D721Med (cell line): ENCODE measurements at regions not wholly inside any gene's neighbourhood (a gene's known extent, or its start where the extent isn't known, plus 50 kb on each side); places are given as distances from the start of the nearest gene placed in this dataset.

Experiments
- DNase-seq: peaks from one replicate; pipeline ENCODE4 v3.0.0; 2011; ENCODE audit warnings: low spot score; ENCODE audit not compliant: insufficient read length
- FAIRE-seq: peaks from 2 replicates; lab custom pipeline; 2011; peaks lifted over from hg19 to GRCh38; lab: Jason Lieb, UNC
- TF ChIP-seq, protein P1 (sequence below): IDR thresholded peaks from 2 replicates; pipeline ENCODE4 v1.5.1; 2012; ENCODE audit warnings: mild to moderate bottlenecking, control low read depth; ENCODE audit not compliant: insufficient read depth; ENCODE audit errors: missing control alignments

DNA sequence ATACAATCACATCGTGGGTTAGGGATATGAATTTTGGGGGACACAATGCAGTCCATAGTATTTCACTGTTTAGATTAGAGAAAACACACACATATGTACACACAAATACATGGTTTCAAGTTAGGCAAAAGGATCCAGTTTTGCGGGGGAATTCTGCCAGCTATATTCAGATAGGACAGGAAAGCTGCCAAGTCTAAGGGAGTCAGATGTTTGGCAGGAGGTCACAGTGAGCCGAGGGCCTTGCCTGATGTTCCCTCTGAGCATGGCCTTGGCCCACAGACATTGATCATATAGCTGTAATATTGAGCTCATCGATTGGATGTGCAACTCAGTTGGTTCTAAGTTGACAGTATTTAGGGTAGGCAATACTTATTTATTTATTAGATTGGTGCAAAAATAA, 122.8 kb downstream of the ADRA2A start:
- no peak for FAIRE-seq

GRCh38 chr10:111200505-111201186, 123.8 kb downstream of the ADRA2A start:
- FAIRE-seq, result no peak
- DNase-seq, result no peak
- TF ChIP-seq, protein P1, sequence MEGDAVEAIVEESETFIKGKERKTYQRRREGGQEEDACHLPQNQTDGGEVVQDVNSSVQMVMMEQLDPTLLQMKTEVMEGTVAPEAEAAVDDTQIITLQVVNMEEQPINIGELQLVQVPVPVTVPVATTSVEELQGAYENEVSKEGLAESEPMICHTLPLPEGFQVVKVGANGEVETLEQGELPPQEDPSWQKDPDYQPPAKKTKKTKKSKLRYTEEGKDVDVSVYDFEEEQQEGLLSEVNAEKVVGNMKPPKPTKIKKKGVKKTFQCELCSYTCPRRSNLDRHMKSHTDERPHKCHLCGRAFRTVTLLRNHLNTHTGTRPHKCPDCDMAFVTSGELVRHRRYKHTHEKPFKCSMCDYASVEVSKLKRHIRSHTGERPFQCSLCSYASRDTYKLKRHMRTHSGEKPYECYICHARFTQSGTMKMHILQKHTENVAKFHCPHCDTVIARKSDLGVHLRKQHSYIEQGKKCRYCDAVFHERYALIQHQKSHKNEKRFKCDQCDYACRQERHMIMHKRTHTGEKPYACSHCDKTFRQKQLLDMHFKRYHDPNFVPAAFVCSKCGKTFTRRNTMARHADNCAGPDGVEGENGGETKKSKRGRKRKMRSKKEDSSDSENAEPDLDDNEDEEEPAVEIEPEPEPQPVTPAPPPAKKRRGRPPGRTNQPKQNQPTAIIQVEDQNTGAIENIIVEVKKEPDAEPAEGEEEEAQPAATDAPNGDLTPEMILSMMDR, result no peak

More for the DNA sequence above, 122.8 kb downstream of the ADRA2A start:
- TF ChIP-seq, protein P1, result no peak
- no peak for DNase-seq

DNA sequence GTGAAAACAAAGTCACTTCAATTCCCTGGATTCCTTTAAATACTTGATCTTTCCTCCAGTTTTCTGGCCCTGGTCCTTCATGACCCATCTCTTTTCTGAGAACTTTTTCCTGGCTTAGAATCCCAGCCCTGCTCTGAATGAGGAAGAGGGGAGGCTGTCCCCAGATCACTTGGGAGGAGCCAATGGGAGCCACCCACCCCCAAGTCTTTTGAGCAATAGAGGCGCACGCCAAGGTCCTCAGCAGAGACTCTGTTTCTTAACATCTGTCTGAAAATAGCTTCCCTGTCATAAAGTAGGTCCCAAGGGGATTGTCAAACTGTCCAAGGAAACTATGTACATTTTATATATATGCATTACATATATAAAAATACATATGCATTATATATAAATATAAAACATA, 126.8 kb downstream of the ADRA2A start:
- FAIRE-seq (no peak), DNase-seq (no peak)
- TF ChIP-seq, protein P1, result no peak

- FAIRE-seq (no peak), DNase-seq (no peak)
- TF ChIP-seq, protein P1, result no peak
Measured at GRCh38 chr10:111204838-111205237, 128.0 kb downstream of the ADRA2A start.

- FAIRE-seq (no peak), DNase-seq (no peak)
- TF ChIP-seq, protein P1, result no peak
Measured at GRCh38 chr10:111206521-111206920, 129.7 kb downstream of the ADRA2A start.

GRCh38 chr10:111207500-111207899, 130.7 kb downstream of the ADRA2A start:
- no peak for FAIRE-seq
- DNase-seq, result no peak
- TF ChIP-seq, protein P1, result peak; percentile 13

GRCh38 chr10:111208951-111209350, 132.1 kb downstream of the ADRA2A start:
- no peak for FAIRE-seq
- DNase-seq, result no peak
- TF ChIP-seq, protein P1, result no peak
